DMS153 (cell line): ENCODE measurements at regions not wholly inside any gene's neighbourhood (a gene's known extent, or its start where the extent isn't known, plus 50 kb on each side); places are given as distances from the start of the nearest gene placed in this dataset.

Source experiments
- DNase-seq: peaks from one replicate; lab custom pipeline; 2025; lab: John Stamatoyannopoulos, UW

- DNase-seq: no peak
Measured at GRCh38 chr5:51449026-51449425, 65.8 kb downstream of the ISL1 start.

DNA sequence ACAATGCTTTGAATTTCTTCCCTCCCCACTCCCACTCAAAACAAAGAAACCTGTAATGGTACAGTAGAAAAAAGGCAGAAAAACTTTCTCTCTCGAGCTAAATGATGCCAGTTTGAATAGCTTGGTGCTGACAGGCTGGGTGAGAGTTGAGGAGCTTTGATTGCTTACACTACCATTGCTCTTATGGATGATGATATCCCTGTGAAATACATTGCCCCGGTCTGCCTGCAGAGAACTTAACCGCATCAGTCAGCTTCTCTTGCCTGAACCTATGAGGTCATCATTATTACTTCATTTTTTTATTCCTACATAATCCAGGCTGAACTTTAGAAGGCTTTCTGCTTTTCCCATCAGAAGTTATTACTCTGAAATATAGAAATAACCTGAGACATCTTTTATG is 69.3 kb downstream of the ISL1 start:
- no peak for DNase-seq

DNA sequence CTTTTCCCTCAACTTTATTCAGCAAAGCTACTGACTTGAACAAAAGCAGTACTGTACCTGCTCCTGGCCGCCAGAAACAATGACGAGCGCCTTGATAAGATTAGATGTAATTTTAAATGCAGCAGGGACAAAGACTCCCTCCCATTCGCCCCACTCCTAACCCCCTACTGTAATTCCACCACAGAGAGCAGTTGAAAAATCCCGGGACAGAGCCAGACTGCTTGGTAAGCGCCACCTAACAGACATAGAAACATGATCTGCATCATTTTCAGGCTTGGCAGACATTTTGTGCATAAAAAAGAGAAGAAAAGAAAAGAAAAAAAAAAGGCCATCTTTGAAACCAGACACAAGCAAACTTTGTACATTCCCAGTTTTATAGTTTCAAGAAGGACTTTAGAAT is 81.9 kb downstream of the ISL1 start:
- DNase-seq: no peak

- no peak for DNase-seq
Measured at GRCh38 chr5:51466214-51466613, 83.0 kb downstream of the ISL1 start.

- no peak for DNase-seq
Measured at GRCh38 chr5:51468196-51468595, 84.9 kb downstream of the ISL1 start.

- no peak for DNase-seq
Measured at GRCh38 chr5:51471630-51472029, 88.4 kb downstream of the ISL1 start.

- DNase-seq: no peak
Measured at GRCh38 chr5:51472472-51472871, 89.2 kb downstream of the ISL1 start.

DNA sequence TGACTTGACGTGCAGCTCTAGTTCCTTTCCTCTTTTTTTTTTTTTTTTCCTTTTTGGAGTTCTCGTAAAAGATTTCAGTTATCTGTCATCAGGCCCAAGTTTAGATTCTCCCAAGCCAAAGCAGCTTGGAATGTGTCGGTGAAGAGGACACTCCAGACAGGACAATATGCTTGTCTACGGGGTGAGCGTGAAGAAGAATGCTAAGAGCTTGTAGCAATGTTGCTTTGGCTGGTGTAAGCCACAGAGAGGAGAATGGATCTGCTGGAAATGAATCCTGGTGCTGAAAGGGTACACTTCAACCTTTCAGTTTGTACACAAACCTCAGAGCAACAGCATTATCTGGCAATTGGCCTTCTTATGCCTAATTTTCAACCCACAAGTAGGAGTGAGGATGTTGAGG is 92.4 kb downstream of the ISL1 start:
- no peak for DNase-seq

DNA sequence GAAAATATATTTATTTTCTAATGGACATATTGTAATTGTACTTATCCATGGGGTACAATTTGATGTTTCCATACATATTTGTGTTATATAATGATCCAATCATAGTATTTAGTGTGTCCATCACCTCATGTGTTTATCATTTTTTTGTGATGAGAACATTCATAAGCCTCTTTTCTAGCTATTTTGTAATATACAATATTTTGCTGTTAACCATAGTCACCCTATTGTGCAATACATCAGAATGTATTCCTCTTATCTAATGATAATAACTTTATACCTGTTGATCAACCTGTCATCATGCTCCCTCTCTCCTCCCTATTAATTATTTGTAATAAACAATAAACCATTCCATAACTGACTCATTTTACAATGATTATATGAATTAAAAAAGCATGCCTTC is 93.2 kb downstream of the ISL1 start:
- no peak for DNase-seq

DNA sequence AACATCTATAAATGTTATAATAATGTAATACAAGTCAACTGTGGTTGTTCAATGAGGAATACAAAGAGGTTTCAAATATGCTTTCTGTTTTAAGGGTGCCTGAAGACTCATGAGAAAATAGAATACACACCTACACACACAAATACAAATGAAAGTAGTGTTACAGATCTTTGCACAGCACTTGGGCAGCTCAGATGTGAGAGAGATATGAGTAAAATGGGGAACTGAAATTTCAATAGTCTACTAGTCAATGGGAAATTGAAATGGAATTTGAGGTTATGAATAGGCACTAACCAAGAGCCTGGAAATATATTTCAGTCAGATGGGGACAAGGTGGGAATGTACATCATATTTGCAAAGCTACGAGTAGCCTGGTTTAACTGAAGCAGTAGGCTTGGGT is 96.6 kb downstream of the ISL1 start:
- no peak for DNase-seq

DNA sequence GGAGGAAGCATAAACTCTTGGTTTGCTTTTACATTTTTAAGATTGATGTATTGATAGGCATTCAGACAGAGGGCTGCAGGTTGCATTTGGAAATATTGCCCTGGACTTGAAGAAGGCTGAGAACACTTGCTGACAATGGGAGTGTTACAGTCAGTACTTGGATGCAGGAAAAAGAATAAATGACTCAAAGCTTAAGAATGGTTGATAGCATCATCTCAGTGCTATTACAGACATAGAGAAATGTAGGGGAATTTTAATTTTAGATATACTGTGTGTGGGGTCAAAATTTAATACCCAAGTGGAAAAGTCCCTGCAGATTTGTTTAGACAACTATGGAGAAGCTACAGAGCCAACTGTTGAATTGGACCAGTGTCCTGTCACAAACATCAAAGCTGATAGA is 101.1 kb downstream of the ISL1 start:
- DNase-seq: no peak

DNA sequence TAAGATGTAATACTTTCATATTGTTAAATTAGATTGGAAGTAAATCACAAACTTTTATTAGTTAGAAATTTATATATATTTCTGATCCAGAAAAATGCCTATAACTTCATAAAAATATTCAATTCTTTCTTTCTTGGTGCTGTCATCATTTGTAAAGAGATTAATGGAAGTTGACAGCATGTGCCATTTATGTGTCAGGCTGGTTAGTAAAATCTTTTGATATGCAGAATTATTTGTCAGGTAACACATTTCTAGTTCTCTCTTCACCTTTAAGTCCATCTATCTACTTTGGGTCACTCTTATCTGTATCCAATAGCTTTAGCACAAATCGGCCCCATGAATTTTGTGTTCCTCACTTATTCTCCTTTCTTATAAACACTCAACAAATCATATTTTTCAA is 102.9 kb downstream of the ISL1 start:
- no peak for DNase-seq

DNA sequence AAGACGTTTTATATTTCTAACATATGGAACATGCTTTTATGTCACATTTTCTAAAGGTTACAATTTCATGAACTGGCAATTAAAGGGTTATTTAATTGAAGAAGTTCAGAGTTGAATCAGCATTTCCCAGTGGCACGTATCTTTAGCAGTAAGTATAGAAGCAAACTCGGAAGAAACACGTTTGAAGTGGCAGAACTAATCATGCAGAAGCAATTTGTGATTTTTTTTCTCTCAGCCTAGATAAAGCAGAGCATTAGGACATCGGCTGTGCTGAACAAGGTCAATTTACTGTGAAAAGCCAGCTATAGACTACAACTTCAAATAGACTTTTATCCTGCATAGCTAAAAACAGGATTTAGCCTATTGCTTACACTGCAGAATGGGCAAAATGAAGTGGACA is 104.7 kb downstream of the ISL1 start:
- DNase-seq: no peak

DNA sequence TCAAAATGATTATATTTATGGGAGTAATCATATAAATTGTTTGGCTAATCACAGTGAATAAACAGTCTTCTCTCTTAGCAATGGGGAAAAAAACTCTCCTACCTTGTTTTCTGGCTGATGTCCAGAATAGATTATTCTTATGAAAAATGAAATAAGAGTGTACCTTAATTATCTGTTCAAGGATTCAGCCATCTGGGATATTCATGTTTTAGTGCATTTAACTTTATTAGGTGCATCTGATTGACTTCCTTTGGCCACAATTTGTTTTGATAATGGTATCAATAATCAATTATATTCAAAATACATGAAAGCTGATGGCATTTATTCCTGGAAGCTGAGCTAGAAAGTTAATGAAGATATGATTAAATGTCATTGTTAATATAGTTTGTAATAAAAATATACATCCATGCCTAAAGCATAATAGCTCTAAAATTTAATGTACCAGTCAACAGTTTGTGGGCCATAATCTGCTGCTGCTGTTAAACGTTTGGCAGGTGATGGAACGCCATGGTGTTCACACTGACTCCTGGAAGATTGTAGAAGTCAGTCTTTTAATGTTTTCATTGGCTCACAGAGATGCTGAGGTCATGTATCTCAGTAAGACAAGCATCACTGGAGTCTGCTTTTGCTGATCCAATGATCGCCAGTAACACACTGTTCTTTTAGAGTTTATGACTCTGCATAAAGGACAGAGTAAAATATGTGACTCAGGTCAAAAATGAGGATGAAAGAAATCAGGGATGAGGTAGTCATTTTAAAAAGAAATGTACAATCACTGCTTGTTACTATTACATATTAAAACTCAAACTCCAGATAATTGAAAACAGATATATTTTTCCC is 105.8 kb downstream of the ISL1 start:
- DNase-seq: no peak

DNA sequence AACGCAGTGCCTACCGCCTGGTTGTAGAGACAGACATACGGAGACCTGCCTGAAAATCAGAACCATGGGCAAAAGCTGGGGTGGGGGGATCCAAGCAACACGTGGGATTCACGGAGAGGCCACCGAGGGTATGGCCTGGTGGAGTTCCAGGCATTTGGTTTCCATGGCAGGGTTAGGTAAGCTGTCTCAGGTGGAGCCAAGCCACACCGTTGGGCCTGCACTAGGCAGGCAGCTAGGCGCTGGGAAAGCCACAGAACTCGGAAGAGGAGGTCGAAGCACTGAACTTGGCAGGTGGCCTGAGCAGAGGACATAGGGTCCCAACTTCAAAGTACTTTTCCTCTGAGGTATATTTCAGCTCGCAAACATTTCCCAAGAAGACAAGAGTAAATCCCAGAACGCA is 111.6 kb downstream of the ISL1 start:
- no peak for DNase-seq

DNA sequence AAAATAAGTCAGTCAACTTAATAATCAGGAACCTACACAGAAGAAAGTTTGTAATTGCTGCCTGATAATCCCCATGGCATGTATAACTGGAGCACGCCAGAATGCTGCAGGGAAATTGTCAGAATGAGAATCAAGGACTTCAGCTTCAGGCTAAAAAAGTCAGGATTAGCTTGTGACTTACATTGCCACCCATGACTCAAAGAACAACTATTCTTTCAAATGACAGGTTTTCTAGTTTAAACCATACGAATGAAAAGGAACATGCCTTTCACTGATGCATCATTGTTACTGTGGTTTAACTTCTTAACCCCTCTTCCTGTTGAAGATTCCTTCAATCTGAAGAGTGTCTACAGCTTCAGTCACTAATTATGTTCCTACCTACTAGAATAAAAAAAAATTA is 112.4 kb downstream of the ISL1 start:
- DNase-seq: no peak

GRCh38 chr5:51517838-51518237 is 134.6 kb downstream of the ISL1 start:
- no peak for DNase-seq

DNA sequence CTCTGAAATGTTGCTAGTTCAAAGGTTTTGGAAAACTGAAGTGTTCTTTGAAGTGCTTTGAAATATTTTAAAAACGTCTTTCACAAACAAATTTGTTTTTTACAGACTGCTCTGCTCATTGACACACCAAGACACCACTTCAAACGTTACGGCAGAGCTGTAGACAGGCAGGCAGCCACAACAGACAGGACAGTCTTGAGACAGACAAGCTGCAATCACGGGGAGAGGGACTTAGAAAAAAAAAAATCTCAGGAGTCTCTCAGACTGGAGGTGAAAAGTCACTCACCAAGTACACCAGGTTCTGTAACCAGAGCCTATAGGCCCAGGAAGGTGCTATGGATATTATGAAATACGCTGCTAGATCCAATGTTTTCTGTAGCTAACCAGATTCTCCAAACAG is 135.4 kb downstream of the ISL1 start:
- DNase-seq: no peak

DNA sequence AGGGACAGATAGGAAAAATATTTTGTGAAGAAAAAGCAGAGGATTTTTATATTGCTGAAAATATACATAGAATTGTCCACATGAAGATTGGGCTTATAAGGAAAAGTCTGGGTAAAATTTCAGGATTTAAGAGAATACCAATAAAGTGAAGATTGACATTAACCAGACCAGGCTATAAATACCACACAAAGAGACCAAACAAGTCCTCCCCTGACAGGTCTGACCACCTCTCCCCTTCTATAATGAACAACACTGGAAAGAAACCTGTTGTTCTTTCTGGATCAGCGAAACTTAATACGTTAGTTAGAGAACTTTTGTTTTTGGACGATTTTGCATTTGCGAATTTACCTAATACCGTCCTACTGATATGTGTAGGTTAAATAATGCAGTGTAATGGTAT is 138.3 kb downstream of the ISL1 start:
- no peak for DNase-seq

DNA sequence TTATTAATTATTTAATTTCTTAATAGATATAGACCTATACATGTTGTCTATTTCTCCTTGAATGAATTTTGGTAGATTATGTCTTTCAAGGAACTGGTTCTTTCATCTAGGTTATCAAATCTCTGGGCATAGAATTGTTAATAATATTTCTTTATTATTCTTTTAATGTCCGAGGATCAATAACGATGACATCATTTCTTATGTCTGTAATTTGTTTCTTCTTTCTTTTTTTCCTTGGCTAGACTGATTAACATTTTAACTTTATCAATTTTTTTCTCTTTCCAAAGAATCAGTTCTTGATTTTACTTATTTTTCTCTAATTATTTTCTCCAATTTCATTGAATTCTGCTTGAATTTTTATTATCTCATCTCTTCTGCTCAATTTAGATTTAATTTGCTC is 156.0 kb downstream of the ISL1 start:
- DNase-seq: no peak

- DNase-seq: no peak
Measured at GRCh38 chr5:51544031-51544785, 161.0 kb downstream of the ISL1 start.

DNA sequence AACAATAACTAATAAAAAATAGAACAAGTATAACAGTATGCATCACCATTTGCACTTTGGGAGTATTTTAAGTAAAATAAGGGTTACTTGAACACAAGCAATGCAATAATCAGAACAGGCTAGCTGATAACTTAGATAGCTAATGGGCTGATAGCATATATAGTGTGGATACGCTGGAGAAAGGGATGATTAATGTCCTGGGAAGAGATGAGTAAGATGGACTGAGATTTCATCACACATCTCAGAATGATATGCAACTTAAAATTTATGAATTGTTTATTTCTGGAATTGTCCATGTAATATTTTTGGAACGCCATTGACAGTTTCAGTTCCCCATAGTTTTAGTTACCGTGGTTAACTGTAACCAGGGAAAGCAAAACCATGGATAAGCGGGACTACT is 173.6 kb downstream of the ISL1 start:
- DNase-seq: no peak

- DNase-seq: no peak
Measured at GRCh38 chr5:51558682-51559081, 175.4 kb downstream of the ISL1 start.

- no peak for DNase-seq
Measured at GRCh38 chr5:51559339-51559738, 176.1 kb downstream of the ISL1 start.
